HepG2 (cell line): ENCODE measurements at regions not wholly inside any gene's neighbourhood (a gene's known extent, or its start where the extent isn't known, plus 50 kb on each side); places are given as distances from the start of the nearest gene placed in this dataset.

Experiments
- ATAC-seq: fragments of 200-7000 bp; cut with Tn5 transposase; 3 replicates; pipeline ENCODE4 v1.9.1; 2020; ENCODE audit warnings: mild to moderate bottlenecking, moderate library complexity
- BruUV-seq: library from RNA; stranded (reverse); fragments of 400-500 nt; replicated peaks from 2 replicates; lab custom pipeline; 2021; lab: Mats Ljungman, UMichigan
- CTCF ChIA-PET: fragments of 300-600 bp; formaldehyde crosslinking; extraction: SDS; loops from one replicate; lab custom pipeline; 2021; ENCODE audit warnings: low total read pairs, inconsistent platforms, low intra/inter-chr PET ratio; lab: Yijun Ruan, JAX
- POLR2A ChIA-PET: fragments of 350-600 bp; sonication (Branson Sonifier 250); formaldehyde crosslinking; loops from one replicate; lab custom pipeline; 2020; ENCODE audit warnings: antibody characterized with exemption, inconsistent platforms; lab: Yijun Ruan, JAX
- DNase-seq: peaks from one replicate; pipeline ENCODE4 v3.0.0-alpha.2; 2015; ENCODE audit warnings: low spot score
- FAIRE-seq: peaks from 3 replicates; lab custom pipeline; 2011; peaks lifted over from hg19 to GRCh38; lab: Jason Lieb, UNC
- H2AFZ ChIP-seq: one replicate; pipeline ENCODE4 v1.6.1; 2011; ENCODE audit warnings: low read length, inconsistent platforms
- H3K27ac ChIP-seq: fragments of 300-600 bp; 3 replicates; pipeline ENCODE4 v1.8.0; 2011; ENCODE audit warnings: mixed run types, mild to moderate bottlenecking, mixed read lengths, low read length, inconsistent platforms; ENCODE audit not compliant: insufficient read depth; ENCODE audit errors: extremely low read length
- H3K27me3 ChIP-seq, 2 experiments: fragments of 200-600 bp in 1 of 2; 2 replicates in 1 of 2; 3 replicates in 1 of 2; pipeline versions ENCODE4 v1.6.0 to v1.8.0; 2011; ENCODE audit warnings: low read length in 2 of 2, mild to moderate bottlenecking in 2 of 2, moderate library complexity in 2 of 2, inconsistent platforms in 1 of 2; ENCODE audit not compliant: insufficient read depth in 2 of 2, control insufficient read depth in 1 of 2
- H3K36me3 ChIP-seq, 2 experiments: fragments of 200-600 bp in 1 of 2; replicated peaks in 1 of 2; 2 replicates in 1 of 2; 3 replicates in 1 of 2; pipeline versions ENCODE4 v1.5.1 to v1.8.0; 2011; ENCODE audit warnings: low read length in 2 of 2, inconsistent platforms in 1 of 2; ENCODE audit not compliant: insufficient read depth in 2 of 2, control insufficient read depth in 1 of 2
- H3K4me1 ChIP-seq: 2 replicates; pipeline ENCODE4 v1.5.1; 2012; ENCODE audit warnings: low read length, inconsistent platforms; ENCODE audit not compliant: insufficient read depth
- H3K4me2 ChIP-seq: 2 replicates; pipeline ENCODE4 v1.6.0; 2011; ENCODE audit warnings: low read depth, low read length, inconsistent platforms
- H3K4me3 ChIP-seq, 3 experiments: fragments of 200-600 bp in 1 of 3; sonication (generic), shearing (Covaris generic) in 1 of 3; replicated peaks in 1 of 3; 2 replicates each; pipeline ENCODE4 v1.5.1; 2011 to 2016; ENCODE audit warnings: low read length in 3 of 3, inconsistent platforms in 2 of 3, low read depth in 2 of 3, mild to moderate bottlenecking in 2 of 3, control low read depth in 1 of 3, mixed read lengths in 1 of 3; ENCODE audit not compliant: insufficient read depth in 1 of 3
- H3K79me2 ChIP-seq: one replicate; pipeline ENCODE4 v1.6.1; 2011; ENCODE audit warnings: low read length, inconsistent platforms; ENCODE audit not compliant: insufficient read depth
- H3K9ac ChIP-seq: 2 replicates; pipeline ENCODE4 v1.6.0; 2011; ENCODE audit warnings: mild to moderate bottlenecking, low read depth, low read length, inconsistent platforms; ENCODE audit not compliant: insufficient read depth
- H3K9me3 ChIP-seq: 2 replicates; pipeline ENCODE4 v1.5.1; 2012; ENCODE audit warnings: mild to moderate bottlenecking, low read length
- H4K20me1 ChIP-seq: 2 replicates; pipeline ENCODE4 v1.6.0; 2011; ENCODE audit warnings: inconsistent platforms, mild to moderate bottlenecking, low read length, moderate library complexity; ENCODE audit not compliant: insufficient read depth
- AHR ChIP-seq: IDR thresholded peaks from 2 replicates; pipeline ENCODE4 v1.6.1; 2018; ENCODE audit warnings: missing genetic modification reagents, missing compliant biosample characterization
- ELF4 ChIP-seq: sonication (generic); formaldehyde crosslinking; IDR thresholded peaks from 2 replicates; pipeline ENCODE4 v1.5.0; 2020; ENCODE audit warnings: missing genetic modification reagents, mild to moderate bottlenecking, moderate library complexity, borderline replicate concordance
- HOXA9 ChIP-seq: sonication (generic); formaldehyde crosslinking; IDR thresholded peaks from 2 replicates; pipeline ENCODE4 v1.8.1; 2022; ENCODE audit warnings: missing genetic modification reagents, mild to moderate bottlenecking, moderate library complexity, borderline replicate concordance
- ISX ChIP-seq: sonication (generic); formaldehyde crosslinking; conservative IDR thresholded peaks from 2 replicates; pipeline ENCODE4 v1.5.0; 2020; ENCODE audit warnings: missing genetic modification reagents
- PHF8 ChIP-seq: sonication (generic); formaldehyde crosslinking; IDR thresholded peaks from 2 replicates; pipeline ENCODE4 v1.5.0; 2020; ENCODE audit warnings: missing genetic modification reagents
- RBM39 ChIP-seq: fragments of 200-400 bp; formaldehyde crosslinking; IDR thresholded peaks from one replicate; pipeline ENCODE4 v1.6.1; 2018; ENCODE audit warnings: antibody characterized with exemption, mild to moderate bottlenecking, low read depth, low read length; ENCODE audit not compliant: poor library complexity, severe bottlenecking
- SIX4 ChIP-seq: sonication (generic); formaldehyde crosslinking; IDR thresholded peaks from 2 replicates; pipeline ENCODE4 v1.4.0; 2020; ENCODE audit warnings: missing genetic modification reagents
- SMAD9 ChIP-seq: sonication (generic); formaldehyde crosslinking; IDR thresholded peaks from 2 replicates; pipeline ENCODE4 v1.5.1; 2020; ENCODE audit warnings: mild to moderate bottlenecking, missing genetic modification reagents
- SMC3 ChIP-seq: IDR thresholded peaks from 2 replicates; pipeline ENCODE4 v1.6.1; 2011; ENCODE audit warnings: low read length, improper control_type of control experiment
- SP5 ChIP-seq: IDR thresholded peaks from 2 replicates; pipeline ENCODE4 v1.6.1; 2016; ENCODE audit warnings: low read depth, borderline replicate concordance
- WIZ ChIP-seq: sonication (generic); formaldehyde crosslinking; IDR thresholded peaks from 2 replicates; pipeline ENCODE4 v1.5.1; 2020; ENCODE audit warnings: mild to moderate bottlenecking, missing genetic modification reagents
- ZMAT3 ChIP-seq: sonication (generic); formaldehyde crosslinking; conservative IDR thresholded peaks from 2 replicates; pipeline ENCODE4 v1.7.0; 2021; ENCODE audit warnings: missing genetic modification reagents
- ZNF549 ChIP-seq: sonication (generic); formaldehyde crosslinking; IDR thresholded peaks from 2 replicates; pipeline ENCODE4 v1.5.0; 2020; ENCODE audit warnings: missing genetic modification reagents
- ZNF629 ChIP-seq: sonication (generic); formaldehyde crosslinking; conservative IDR thresholded peaks from 2 replicates; pipeline ENCODE4 v1.5.0; 2020; ENCODE audit warnings: missing genetic modification reagents
- WGBS: methylation state at CpG from one replicate; pipeline ENCODE4 v1.1.6; 2017; ENCODE audit warnings: low lambda C conversion rate; 5-methylcytosine and 5-hydroxymethylcytosine counted together
- in situ Hi-C: cut with HindIII; loops from 2 replicates; pipeline ENCODE4 v1.10.0; 2017; ENCODE audit warnings: low pct_unique_long_range_greater_than_20kb; ENCODE audit not compliant: extremely low pct_ligation_motif_present
- intact Hi-C: fragments of 100-400 bp; cut with micrococcal nuclease; formaldehyde crosslinking; loops from one replicate; pipeline ENCODE4 v1.10.0; 2022; ENCODE audit not compliant: unreplicated experiment
- TF ChIP-seq, protein P1 (sequence below): sonication (generic); formaldehyde crosslinking; IDR thresholded peaks from 2 replicates; pipeline ENCODE4 v1.4.0; 2020; ENCODE audit warnings: mild to moderate bottlenecking, missing genetic modification reagents
- TF ChIP-seq, protein P2 (sequence below): sonication (generic); formaldehyde crosslinking; IDR thresholded peaks from 2 replicates; pipeline ENCODE4 v1.8.1; 2023; ENCODE audit warnings: missing genetic modification reagents, mild to moderate bottlenecking, borderline replicate concordance

DNA sequence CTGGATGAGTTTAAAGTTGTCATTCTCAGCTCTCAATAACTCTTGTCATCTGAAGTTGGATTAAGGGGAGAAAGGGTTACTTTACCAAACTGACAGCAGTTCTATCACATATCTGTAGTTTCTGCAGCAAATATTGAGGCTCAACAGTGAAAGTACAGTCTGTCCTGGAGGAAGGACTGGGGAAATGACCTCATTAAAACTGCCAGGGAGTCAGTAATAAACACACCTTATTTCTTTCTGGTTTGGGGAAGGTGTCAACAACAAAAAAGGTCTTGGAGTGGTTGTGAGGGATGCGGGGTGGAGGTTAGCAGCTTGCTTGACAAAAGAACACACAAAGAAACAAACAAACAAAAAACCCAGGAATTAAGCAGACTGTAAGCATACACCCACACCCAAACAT, 1418.0 kb downstream of the STIM2 start:
- DNase-seq (no peak), FAIRE-seq (no peak), ATAC-seq (no peak)
- H3K36me3 ChIP-seq = no peaks in the 10 kb centered on the region
- H3K27me3 ChIP-seq = no peaks in the 10 kb centered on the region
- POLR2A ChIA-PET = no interaction called here
- H3K4me2 ChIP-seq = no peak overlapping the region
- H2AFZ ChIP-seq = no peak overlapping the region
- WGBS = 24% methylated on average over 1 of the region's 1 CpG
- H4K20me1 ChIP-seq = no peaks in the 10 kb centered on the region
- H3K9me3 ChIP-seq = peaks cover 70% of the 10 kb centered on the region
- CTCF ChIA-PET = no interaction called here
- H3K9ac ChIP-seq = no peak overlapping the region
- intact Hi-C loops = no loop called here
- no peaks in the 10 kb centered on the region for H3K79me2 ChIP-seq
- H3K27ac ChIP-seq = no peak overlapping the region
- in situ Hi-C loops = no loop called here
- BruUV-seq = no TSS peak
- no peak overlapping the region for H3K4me3 ChIP-seq
- no peaks in the 10 kb centered on the region for H3K4me1 ChIP-seq
- TF ChIP-seq HOXA9 (CRISPR knock-in tag) (no peak), SP5 (CRISPR knock-in tag) (no peak), RBM39 (no peak), AHR (CRISPR knock-in tag) (no peak), ISX (CRISPR knock-in tag) (no peak), SMC3 (no peak), ZNF629 (CRISPR knock-in tag) (no peak), ELF4 (CRISPR knock-in tag) (no peak), SIX4 (no peak), SMAD9 (CRISPR knock-in tag) (no peak), ZMAT3 (no peak), WIZ (CRISPR knock-in tag) (no peak), PHF8 (CRISPR knock-in tag) (no peak), ZNF549 (CRISPR knock-in tag) (no peak)
- TF ChIP-seq, protein P1, sequence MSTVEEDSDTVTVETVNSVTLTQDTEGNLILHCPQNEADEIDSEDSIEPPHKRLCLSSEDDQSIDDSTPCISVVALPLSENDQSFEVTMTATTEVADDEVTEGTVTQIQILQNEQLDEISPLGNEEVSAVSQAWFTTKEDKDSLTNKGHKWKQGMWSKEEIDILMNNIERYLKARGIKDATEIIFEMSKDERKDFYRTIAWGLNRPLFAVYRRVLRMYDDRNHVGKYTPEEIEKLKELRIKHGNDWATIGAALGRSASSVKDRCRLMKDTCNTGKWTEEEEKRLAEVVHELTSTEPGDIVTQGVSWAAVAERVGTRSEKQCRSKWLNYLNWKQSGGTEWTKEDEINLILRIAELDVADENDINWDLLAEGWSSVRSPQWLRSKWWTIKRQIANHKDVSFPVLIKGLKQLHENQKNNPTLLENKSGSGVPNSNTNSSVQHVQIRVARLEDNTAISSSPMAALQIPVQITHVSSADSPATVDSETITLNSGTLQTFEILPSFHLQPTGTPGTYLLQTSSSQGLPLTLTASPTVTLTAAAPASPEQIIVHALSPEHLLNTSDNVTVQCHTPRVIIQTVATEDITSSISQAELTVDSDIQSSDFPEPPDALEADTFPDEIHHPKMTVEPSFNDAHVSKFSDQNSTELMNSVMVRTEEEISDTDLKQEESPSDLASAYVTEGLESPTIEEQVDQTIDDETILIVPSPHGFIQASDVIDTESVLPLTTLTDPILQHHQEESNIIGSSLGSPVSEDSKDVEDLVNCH (CRISPR knock-in tag) = no peak
- TF ChIP-seq, protein P2, sequence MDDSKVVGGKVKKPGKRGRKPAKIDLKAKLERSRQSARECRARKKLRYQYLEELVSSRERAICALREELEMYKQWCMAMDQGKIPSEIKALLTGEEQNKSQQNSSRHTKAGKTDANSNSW = no peak
